ENCODE measurements at regions not wholly inside any gene's neighbourhood (a gene's known extent, or its start where the extent isn't known, plus 50 kb on each side); places are given as distances from the start of the nearest gene placed in this dataset.

GRCh38 chr9:87277346-87277745 lies 220.3 kb upstream of the DAPK1 start:
- TF ChIP-seq, protein P1, sequence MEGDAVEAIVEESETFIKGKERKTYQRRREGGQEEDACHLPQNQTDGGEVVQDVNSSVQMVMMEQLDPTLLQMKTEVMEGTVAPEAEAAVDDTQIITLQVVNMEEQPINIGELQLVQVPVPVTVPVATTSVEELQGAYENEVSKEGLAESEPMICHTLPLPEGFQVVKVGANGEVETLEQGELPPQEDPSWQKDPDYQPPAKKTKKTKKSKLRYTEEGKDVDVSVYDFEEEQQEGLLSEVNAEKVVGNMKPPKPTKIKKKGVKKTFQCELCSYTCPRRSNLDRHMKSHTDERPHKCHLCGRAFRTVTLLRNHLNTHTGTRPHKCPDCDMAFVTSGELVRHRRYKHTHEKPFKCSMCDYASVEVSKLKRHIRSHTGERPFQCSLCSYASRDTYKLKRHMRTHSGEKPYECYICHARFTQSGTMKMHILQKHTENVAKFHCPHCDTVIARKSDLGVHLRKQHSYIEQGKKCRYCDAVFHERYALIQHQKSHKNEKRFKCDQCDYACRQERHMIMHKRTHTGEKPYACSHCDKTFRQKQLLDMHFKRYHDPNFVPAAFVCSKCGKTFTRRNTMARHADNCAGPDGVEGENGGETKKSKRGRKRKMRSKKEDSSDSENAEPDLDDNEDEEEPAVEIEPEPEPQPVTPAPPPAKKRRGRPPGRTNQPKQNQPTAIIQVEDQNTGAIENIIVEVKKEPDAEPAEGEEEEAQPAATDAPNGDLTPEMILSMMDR (conservative IDR thresholded peaks at IDR 0.05; ENCODE audit: low read length): no peak
- TF ChIP-seq EZH2phosphoT487 (IDR thresholded peaks at IDR 0.05; ENCODE audit: borderline replicate concordance, low read depth, low read length): no peak

Measured in OCI-LY7 (cell line).